Cardiac fibroblast (primary cell): ENCODE measurements at regions not wholly inside any gene's neighbourhood (a gene's known extent, or its start where the extent isn't known, plus 50 kb on each side); places are given as distances from the start of the nearest gene placed in this dataset.

ENCODE experiments used
- DNase-seq, 2 donors: peaks; one replicate each; pipeline versions ENCODE4 v3.0.0 to v3.0.0-alpha.2; 2010; ENCODE audit warnings: low read depth in 2 of 2
- H3K4me3 ChIP-seq, 2 donors: replicated peaks in 1 of 2; 1 replicate in 1 of 2; 2 replicates in 1 of 2; pipeline ENCODE4 v1.5.1; 2011; ENCODE audit warnings: low read depth in 2 of 2, low read length in 2 of 2, mild to moderate bottlenecking in 2 of 2, moderate library complexity in 1 of 2
- CTCF ChIP-seq: IDR thresholded peaks from one replicate; pipeline ENCODE4 v1.5.1; 2011; ENCODE audit warnings: low read depth, mild to moderate bottlenecking, low read length, inconsistent platforms

- H3K4me3 ChIP-seq = no peak overlapping the region
- no peak for TF ChIP-seq CTCF
- DNase-seq = peak; percentile 76 to 87
These were observed 1188.2 kb upstream of the RAG2 start for GRCh38 chr11:37786214-37786755.

- H3K4me3 ChIP-seq = no peak overlapping the region
- no peak for DNase-seq
- no peak for TF ChIP-seq CTCF
These were observed 1176.4 kb upstream of the RAG2 start for GRCh38 chr11:37774441-37774840.

DNA sequence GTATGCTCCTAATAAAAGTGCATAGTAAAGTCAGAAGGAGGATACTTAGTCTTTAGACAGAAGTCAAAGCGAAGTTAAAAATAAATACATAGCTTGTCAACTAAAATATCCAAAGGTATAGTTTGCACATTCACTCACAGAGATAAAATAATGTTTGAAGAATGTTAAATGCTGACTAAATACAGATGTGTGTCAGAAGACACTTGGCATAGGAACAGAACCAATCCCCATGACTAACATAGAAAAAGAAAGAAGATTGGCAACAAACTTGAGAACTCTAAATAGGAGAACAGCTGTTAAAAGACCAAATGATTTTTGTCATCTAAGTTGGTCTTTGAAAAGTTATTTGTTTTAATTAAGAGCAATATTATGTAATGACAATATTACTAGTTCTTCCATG lies 1172.1 kb upstream of the RAG2 start:
- H3K4me3 ChIP-seq = no peak overlapping the region
- no peak for TF ChIP-seq CTCF
- peak; percentile 7 to 65 for DNase-seq

DNA sequence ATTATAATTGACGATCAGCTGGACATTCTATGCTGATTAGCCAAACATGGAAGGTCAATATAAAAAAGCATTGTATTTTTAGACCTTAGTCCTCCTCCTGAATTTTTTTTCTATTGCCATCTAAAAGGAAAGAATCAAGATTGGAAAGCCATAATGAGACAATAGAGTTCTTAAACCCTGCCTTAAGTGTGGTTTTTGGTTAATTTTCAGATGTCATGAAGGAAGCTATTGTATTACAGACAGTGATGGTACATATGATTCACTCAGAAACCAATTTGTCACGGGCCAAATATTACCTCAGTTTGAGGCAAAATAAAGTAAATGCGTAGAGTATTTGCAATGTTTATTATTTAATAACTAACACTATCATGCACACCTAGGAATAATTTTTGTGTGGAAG lies 1164.0 kb upstream of the RAG2 start:
- no peak for DNase-seq
- TF ChIP-seq CTCF = no peak
- no peak overlapping the region for H3K4me3 ChIP-seq

GRCh38 chr11:37755521-37755920 lies 1157.5 kb upstream of the RAG2 start:
- no peak for DNase-seq
- no peak overlapping the region for H3K4me3 ChIP-seq
- TF ChIP-seq CTCF = no peak

GRCh38 chr11:37748641-37749040 lies 1150.6 kb upstream of the RAG2 start:
- H3K4me3 ChIP-seq = no peak overlapping the region
- DNase-seq = peak in 1 of 2 donors; percentile 11
- no peak for TF ChIP-seq CTCF

DNA sequence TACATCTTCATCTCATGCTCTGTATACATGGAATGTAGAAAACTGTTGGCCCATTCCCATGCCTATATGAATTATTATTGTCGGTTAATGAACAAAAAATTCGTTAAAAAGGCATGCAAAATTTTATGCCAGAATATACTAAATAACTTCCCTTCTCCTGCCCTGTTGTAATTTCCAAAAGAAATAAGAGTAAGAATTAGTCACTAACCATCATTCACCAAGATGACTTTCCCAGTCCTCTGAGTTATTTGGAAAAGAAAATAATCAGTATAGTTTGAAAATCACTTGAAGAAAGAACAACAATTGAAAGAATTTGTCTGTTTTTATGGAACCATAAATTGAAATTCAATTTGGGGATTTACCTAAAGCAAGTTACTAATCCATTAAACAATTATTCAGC lies 1149.1 kb upstream of the RAG2 start:
- no peak for TF ChIP-seq CTCF
- no peak overlapping the region for H3K4me3 ChIP-seq
- peak in 1 of 2 donors; percentile 22 for DNase-seq
